Neuronal stem cell (in vitro differentiated cells): ENCODE measurements at regions not wholly inside any gene's neighbourhood (a gene's known extent, or its start where the extent isn't known, plus 50 kb on each side); places are given as distances from the start of the nearest gene placed in this dataset.

Experiments
- DNase-seq: peaks from one replicate; pipeline ENCODE4 v3.0.0-alpha.2; 2013; ENCODE audit warnings: low spot score
- H2AFZ ChIP-seq: one replicate; pipeline ENCODE4 v1.6.1; 2013; ENCODE audit warnings: mild to moderate bottlenecking, low read length, inconsistent platforms
- H2AK5ac ChIP-seq: 2 replicates; pipeline ENCODE4 v1.6.1; 2013; ENCODE audit warnings: low read depth, mild to moderate bottlenecking, inconsistent platforms, low read length, moderate library complexity, mixed read lengths
- H2BK120ac ChIP-seq: 2 replicates; pipeline ENCODE4 v1.6.1; 2013; ENCODE audit warnings: low read depth, mild to moderate bottlenecking, inconsistent platforms, low read length, moderate library complexity, mixed read lengths
- H2BK12ac ChIP-seq: one replicate; pipeline ENCODE4 v1.6.1; 2013; ENCODE audit warnings: low read length, inconsistent platforms
- H2BK15ac ChIP-seq: 2 replicates; pipeline ENCODE4 v1.6.1; 2013; ENCODE audit warnings: mild to moderate bottlenecking, low read length, inconsistent platforms, mixed read lengths
- H2BK5ac ChIP-seq: one replicate; pipeline ENCODE4 v1.6.1; 2013; ENCODE audit warnings: inconsistent platforms, mild to moderate bottlenecking, low read length, moderate library complexity
- H3K14ac ChIP-seq: one replicate; pipeline ENCODE4 v1.6.1; 2013; ENCODE audit warnings: low read length, inconsistent platforms
- H3K18ac ChIP-seq: 2 replicates; pipeline ENCODE4 v1.6.1; 2013; ENCODE audit warnings: low read length, inconsistent platforms
- H3K23ac ChIP-seq: 2 replicates; pipeline ENCODE4 v1.6.1; 2013; ENCODE audit warnings: low read depth, mild to moderate bottlenecking, mixed read lengths, low read length, inconsistent platforms; ENCODE audit not compliant: poor library complexity
- H3K27ac ChIP-seq: replicated peaks from 3 replicates; pipeline ENCODE4 v1.5.1; 2013; ENCODE audit warnings: low read length, inconsistent platforms
- H3K27me3 ChIP-seq, 3 experiments: 2 replicates each; pipeline ENCODE4 v1.6.1; 2013; ENCODE audit warnings: low read length in 3 of 3, mild to moderate bottlenecking in 2 of 3, inconsistent platforms in 1 of 3, low read depth in 1 of 3, mixed read lengths in 1 of 3, moderate library complexity in 1 of 3; ENCODE audit not compliant: control insufficient read depth in 3 of 3, insufficient read depth in 3 of 3
- H3K36me3 ChIP-seq, 2 donors: replicated peaks in 1 of 2; 2 replicates each; pipeline ENCODE4 v1.6.1; 2013; ENCODE audit warnings: low read length in 2 of 2; ENCODE audit not compliant: control insufficient read depth in 2 of 2, insufficient read depth in 2 of 2
- H3K4ac ChIP-seq: 2 replicates; pipeline ENCODE4 v1.6.1; 2013; ENCODE audit warnings: inconsistent platforms, mild to moderate bottlenecking, low read length, moderate library complexity
- H3K4me1 ChIP-seq, 2 donors: 1 replicate in 1 of 2; 2 replicates in 1 of 2; pipeline ENCODE4 v1.6.1; 2013; ENCODE audit warnings: low read length in 2 of 2, low read depth in 1 of 2; ENCODE audit not compliant: control insufficient read depth in 2 of 2, insufficient read depth in 1 of 2
- H3K4me2 ChIP-seq: one replicate; pipeline ENCODE4 v1.6.1; 2013; ENCODE audit warnings: mild to moderate bottlenecking, low read length, inconsistent platforms; ENCODE audit not compliant: insufficient read depth, poor library complexity, severe bottlenecking
- H3K4me3 ChIP-seq, 2 donors: 2 replicates each; pipeline ENCODE4 v1.5.1; 2013; ENCODE audit warnings: low read length in 2 of 2, mild to moderate bottlenecking in 2 of 2, inconsistent platforms in 1 of 2, moderate library complexity in 1 of 2
- H3K79me1 ChIP-seq: one replicate; pipeline ENCODE4 v1.6.1; 2013; ENCODE audit warnings: low read depth, mild to moderate bottlenecking, inconsistent platforms, low read length, moderate library complexity
- H3K9ac ChIP-seq: one replicate; pipeline ENCODE4 v1.6.1; 2013; ENCODE audit warnings: mild to moderate bottlenecking, low read depth, low read length, inconsistent platforms; ENCODE audit not compliant: poor library complexity
- H3K9me3 ChIP-seq, 2 donors: replicated peaks in 1 of 2; 2 replicates each; pipeline versions ENCODE3 to v1.6.1; 2013; ENCODE audit warnings: low read length in 2 of 2, mild to moderate bottlenecking in 2 of 2, inconsistent platforms in 1 of 2, low read depth in 1 of 2, mixed read lengths in 1 of 2, moderate library complexity in 1 of 2; ENCODE audit not compliant: control insufficient read depth in 2 of 2, insufficient read depth in 1 of 2
- H4K8ac ChIP-seq: one replicate; pipeline ENCODE4 v1.6.1; 2013; ENCODE audit warnings: low read depth, mild to moderate bottlenecking, inconsistent platforms, low read length, moderate library complexity
- H4K91ac ChIP-seq: one replicate; pipeline ENCODE4 v1.6.1; 2013; ENCODE audit warnings: low read length, low read depth, mild to moderate bottlenecking, inconsistent platforms; ENCODE audit not compliant: poor library complexity
- whole genome bisulfite sequencing, 2 donors: extraction: QIAGEN DNeasy Blood & Tissue Kit; methylation state at CpG; one replicate each; pipeline ENCODE4 v1.1.7; 2013; ENCODE audit warnings: missing lambda C conversion rate in 2 of 2, mixed read lengths in 1 of 2; ENCODE audit not compliant: insufficient read length in 2 of 2, insufficient replicate concordance in 1 of 2; ENCODE audit errors: extremely low coverage in 2 of 2; 5-methylcytosine and 5-hydroxymethylcytosine counted together

- Histone ChIP-seq H4K8ac (no peak overlapping the region), H2BK120ac (no peak overlapping the region), H3K4me3 (no peak overlapping the region), H2AFZ (no peak overlapping the region), H2BK12ac (no peak overlapping the region), H2BK15ac (no peak overlapping the region), H3K79me1 (no peaks in the 10 kb centered on the region), H3K9me3 (peaks cover 0 to 5% of the 10 kb centered on the region in 2 donors), H3K27me3 (no peaks in the 10 kb centered on the region), H3K23ac (no peak overlapping the region), H3K36me3 (no peaks in the 10 kb centered on the region), H2AK5ac (no peak overlapping the region), H3K4me1 (no peaks in the 10 kb centered on the region), H3K14ac (no peak overlapping the region), H3K4ac (no peak overlapping the region), H3K9ac (no peak overlapping the region), H3K4me2 (no peak overlapping the region), H3K27ac (no peak overlapping the region), H4K91ac (no peak overlapping the region), H2BK5ac (no peak overlapping the region), H3K18ac (no peak overlapping the region)
- WGBS, 2 donors = no CpG with 5 or more reads among the region's 1 CpG
- no peak for DNase-seq
Measured at GRCh38 chr18:28820353-28820752, 643.4 kb upstream of the CDH2 start.

GRCh38 chr18:28816155-28816554 is 639.2 kb upstream of the CDH2 start:
- H3K27me3 ChIP-seq = no peaks in the 10 kb centered on the region
- no peak overlapping the region for H2BK5ac ChIP-seq
- no peak overlapping the region for H3K4me2 ChIP-seq
- H3K9ac ChIP-seq = no peak overlapping the region
- no peak overlapping the region for H2AFZ ChIP-seq
- H2BK12ac ChIP-seq = no peak overlapping the region
- no peak overlapping the region for H3K18ac ChIP-seq
- H3K4ac ChIP-seq = no peak overlapping the region
- H3K9me3 ChIP-seq = no peaks in the 10 kb centered on the region
- no peak overlapping the region for H4K8ac ChIP-seq
- no CpG with 5 or more reads among the region's 2 CpGs for WGBS, 2 donors
- no peaks in the 10 kb centered on the region for H3K36me3 ChIP-seq
- DNase-seq = no peak
- H2AK5ac ChIP-seq = no peak overlapping the region
- H2BK120ac ChIP-seq = no peak overlapping the region
- no peak overlapping the region for H3K14ac ChIP-seq
- no peaks in the 10 kb centered on the region for H3K4me1 ChIP-seq
- no peak overlapping the region for H3K23ac ChIP-seq
- H3K79me1 ChIP-seq = no peaks in the 10 kb centered on the region
- H4K91ac ChIP-seq = no peak overlapping the region
- no peak overlapping the region for H3K27ac ChIP-seq
- H2BK15ac ChIP-seq = no peak overlapping the region
- no peak overlapping the region for H3K4me3 ChIP-seq

DNA sequence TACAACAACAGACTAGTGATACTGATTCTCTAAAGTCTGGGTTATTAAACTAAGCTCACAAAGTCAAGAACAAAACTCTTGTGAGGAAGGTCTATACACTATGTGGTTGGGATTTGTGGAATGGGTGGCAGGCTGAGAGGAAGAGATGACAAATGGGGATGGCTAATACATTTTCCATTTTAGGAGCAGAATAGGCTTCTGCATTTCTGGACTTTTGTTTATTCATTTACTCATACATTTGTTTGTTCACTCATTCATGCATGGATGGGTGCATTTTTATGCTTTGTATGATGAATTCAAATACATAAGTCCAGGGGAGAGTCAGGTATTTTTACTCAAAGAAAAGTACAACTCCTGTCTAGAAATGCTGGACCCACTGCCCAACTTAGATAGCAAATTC is 637.4 kb upstream of the CDH2 start:
- H3K4me3 ChIP-seq = no peak overlapping the region
- H2BK15ac ChIP-seq = no peak overlapping the region
- H3K4me1 ChIP-seq = no peaks in the 10 kb centered on the region
- no peaks in the 10 kb centered on the region for H3K79me1 ChIP-seq
- no peak overlapping the region for H2AK5ac ChIP-seq
- H4K91ac ChIP-seq = no peak overlapping the region
- no peak overlapping the region for H2AFZ ChIP-seq
- DNase-seq = no peak
- no peak overlapping the region for H3K14ac ChIP-seq
- H3K36me3 ChIP-seq = no peaks in the 10 kb centered on the region
- H3K4me2 ChIP-seq = no peak overlapping the region
- no peak overlapping the region for H2BK5ac ChIP-seq
- H3K27ac ChIP-seq = no peak overlapping the region
- no peak overlapping the region for H3K9ac ChIP-seq
- H3K23ac ChIP-seq = no peak overlapping the region
- H3K18ac ChIP-seq = no peak overlapping the region
- H3K9me3 ChIP-seq = no peaks in the 10 kb centered on the region
- no peaks in the 10 kb centered on the region for H3K27me3 ChIP-seq
- H3K4ac ChIP-seq = no peak overlapping the region
- no peak overlapping the region for H2BK120ac ChIP-seq
- no peak overlapping the region for H4K8ac ChIP-seq
- H2BK12ac ChIP-seq = no peak overlapping the region

- Histone ChIP-seq H2BK5ac (no peak overlapping the region), H2BK120ac (no peak overlapping the region), H3K9ac (no peak overlapping the region), H2AK5ac (no peak overlapping the region), H2BK12ac (no peak overlapping the region), H4K8ac (no peak overlapping the region), H3K4me2 (no peak overlapping the region), H3K23ac (no peak overlapping the region), H3K4me1 (no peaks in the 10 kb centered on the region), H3K27ac (no peak overlapping the region), H3K18ac (no peak overlapping the region), H3K4ac (no peak overlapping the region), H3K9me3 (peaks cover 0 to 9% of the 10 kb centered on the region in 2 donors), H4K91ac (no peak overlapping the region), H3K4me3 (no peak overlapping the region), H2BK15ac (no peak overlapping the region), H2AFZ (no peak overlapping the region), H3K36me3 (no peaks in the 10 kb centered on the region), H3K14ac (no peak overlapping the region), H3K79me1 (no peaks in the 10 kb centered on the region), H3K27me3 (no peaks in the 10 kb centered on the region)
- DNase-seq = no peak
Measured at GRCh38 chr18:28808373-28808772, 631.4 kb upstream of the CDH2 start.
